ENCODE measurements at regions not wholly inside any gene's neighbourhood (a gene's known extent, or its start where the extent isn't known, plus 50 kb on each side); places are given as distances from the start of the nearest gene placed in this dataset.
"Not testable (repeated sequence)": the region's sequence is repeated elsewhere in the genome, so short reads cannot be mapped to it uniquely, and the experiment has no call there.

DNA sequence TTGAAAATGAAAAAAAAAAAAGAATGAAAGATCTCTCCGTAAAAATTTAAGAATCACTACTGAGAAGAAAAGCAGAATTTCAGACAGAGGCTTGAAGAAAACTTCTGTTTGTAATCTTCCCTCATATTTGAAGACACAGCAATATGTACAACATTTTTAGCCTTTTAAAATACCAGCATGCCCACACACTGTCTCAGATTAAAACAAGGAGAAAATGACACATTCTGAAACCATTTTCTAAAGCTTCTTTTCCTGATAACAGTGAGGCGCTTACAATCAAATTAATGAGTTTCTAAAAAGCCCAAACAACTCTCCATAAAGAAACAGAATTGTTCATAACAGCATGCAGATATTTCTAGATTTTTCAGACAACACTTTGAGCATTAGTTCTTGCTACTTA lies 317.4 kb downstream of the BCL2L11 start:
- TF ChIP-seq CTCF (conservative IDR thresholded peaks at IDR 0.05 in 1 of 2, IDR thresholded peaks at IDR 0.05 in 1 of 2; ENCODE audit: low read depth in 1 of 2, low read length in 2 of 2); EZH2 (IDR thresholded peaks at IDR 0.05; ENCODE audit: low read length, missing control alignments): not testable (repeated sequence)
